Neural progenitor cell (in vitro differentiated cells): ENCODE measurements at regions not wholly inside any gene's neighbourhood (a gene's known extent, or its start where the extent isn't known, plus 50 kb on each side); places are given as distances from the start of the nearest gene placed in this dataset.
A peak's percentile ranks its signal among the peaks of the same experiment; 100 is the strongest.

Source experiments
- DNase-seq: peaks from one replicate; pipeline ENCODE4 v3.0.0-alpha.2; 2016; ENCODE audit warnings: low spot score
- H2AFZ ChIP-seq: fragments of 200-600 bp; sonication (generic); replicated peaks from 2 replicates; pipeline ENCODE4 v1.6.1; 2016; ENCODE audit warnings: antibody characterized with exemption
- H3F3A ChIP-seq: fragments of 200-600 bp; sonication (generic); 2 replicates; pipeline ENCODE4 v1.6.1; 2016; ENCODE audit warnings: antibody characterized with exemption, low read depth
- H3K27ac ChIP-seq: fragments of 200-600 bp; sonication (generic); 2 replicates; pipeline ENCODE4 v1.5.1; 2016; ENCODE audit warnings: mild to moderate bottlenecking
- H3K27me3 ChIP-seq: fragments of 200-600 bp; sonication (generic); 2 replicates; pipeline ENCODE4 v1.6.1; 2016; ENCODE audit warnings: mild to moderate bottlenecking, moderate library complexity
- H3K36me3 ChIP-seq: fragments of 200-600 bp; sonication (generic); 2 replicates; pipeline ENCODE4 v1.5.1; 2016
- H3K4me1 ChIP-seq: fragments of 200-600 bp; sonication (generic); 2 replicates; pipeline ENCODE4 v1.6.1; 2016; ENCODE audit warnings: mixed run types
- H3K4me2 ChIP-seq: fragments of 200-600 bp; sonication (generic); 2 replicates; pipeline ENCODE4 v1.6.1; 2016
- H3K4me3 ChIP-seq: fragments of 200-600 bp; sonication (generic); 2 replicates; pipeline ENCODE4 v1.5.1; 2016
- H3K79me2 ChIP-seq: fragments of 200-600 bp; sonication (generic); 2 replicates; pipeline ENCODE4 v1.6.1; 2016; ENCODE audit warnings: low read depth
- H3K9ac ChIP-seq: fragments of 200-600 bp; sonication (generic); 2 replicates; pipeline ENCODE4 v1.6.1; 2016
- H3K9me3 ChIP-seq: fragments of 200-600 bp; sonication (generic); 2 replicates; pipeline ENCODE4 v1.5.1; 2016; ENCODE audit warnings: low read depth
- H4K20me1 ChIP-seq: fragments of 200-600 bp; sonication (generic); 2 replicates; pipeline ENCODE4 v1.6.1; 2016; ENCODE audit warnings: low read depth
- H3K27ac Mint-ChIP-seq: 3 replicates; pipeline ENCODE4 v1.8.0; 2021; ENCODE audit warnings: mixed read lengths
- H3K27me3 Mint-ChIP-seq: 2 replicates; pipeline ENCODE4 v1.8.0; 2022; ENCODE audit warnings: low read depth, mild to moderate bottlenecking, inconsistent platforms, moderate library complexity, mixed read lengths; ENCODE audit not compliant: insufficient read depth
- H3K36me3 Mint-ChIP-seq: 3 replicates; pipeline ENCODE4 v1.8.0; 2021; ENCODE audit warnings: mixed read lengths
- H3K4me1 Mint-ChIP-seq: 3 replicates; pipeline ENCODE4 v1.8.0; 2021; ENCODE audit warnings: mixed read lengths
- H3K4me3 Mint-ChIP-seq: 3 replicates; pipeline ENCODE4 v1.8.0; 2021; ENCODE audit warnings: mild to moderate bottlenecking, moderate library complexity, mixed read lengths
- H3K9me3 Mint-ChIP-seq: 3 replicates; pipeline ENCODE4 v1.8.0; 2020; ENCODE audit warnings: mixed read lengths
- EZH2 ChIP-seq: fragments of 200-600 bp; sonication (generic); IDR thresholded peaks from 2 replicates; pipeline ENCODE4 v1.6.1; 2017; ENCODE audit warnings: antibody characterized with exemption, mild to moderate bottlenecking, moderate library complexity
- EZH2phosphoT487 ChIP-seq: fragments of 200-600 bp; sonication (generic); IDR thresholded peaks from 2 replicates; pipeline ENCODE4 v1.6.1; 2017; ENCODE audit warnings: antibody characterized with exemption
- TF ChIP-seq, protein P1 (sequence below): fragments of 200-600 bp; sonication (generic); IDR thresholded peaks from 2 replicates; pipeline ENCODE4 v1.5.1; 2017; ENCODE audit warnings: antibody characterized with exemption, mild to moderate bottlenecking

DNA sequence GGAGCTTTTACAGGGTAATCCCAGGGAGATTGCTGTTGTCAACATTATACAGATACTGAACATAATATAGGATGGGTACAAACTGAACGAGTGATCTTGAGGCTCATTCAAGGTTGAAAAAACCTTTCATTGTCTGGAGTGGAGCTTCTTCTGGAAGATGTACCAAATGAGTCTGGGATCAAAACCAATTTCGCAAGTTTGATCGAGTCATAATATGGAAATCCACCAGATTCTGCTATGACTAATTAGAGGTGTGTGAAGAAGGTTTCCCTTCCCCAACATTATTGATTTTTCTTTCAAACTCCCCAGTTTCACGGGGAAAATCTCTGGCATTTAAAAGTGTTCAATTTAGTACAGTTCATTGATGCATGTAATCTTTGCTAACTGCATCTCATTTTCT, 324.1 kb downstream of the ZFHX3 start:
- Mint-ChIP-seq H3K27me3 (no peaks in the 10 kb centered on the region), H3K27ac (peak overlapping the region; percentile 76), H3K9me3 (no peaks in the 10 kb centered on the region), H3K4me1 (peaks cover 26% of the 10 kb centered on the region), H3K36me3 (peaks cover under 1% of the 10 kb centered on the region), H3K4me3 (no peak overlapping the region)
- H3K27me3 ChIP-seq, result no peaks in the 10 kb centered on the region
- no peak for DNase-seq
- H4K20me1 ChIP-seq, result peaks cover 3% of the 10 kb centered on the region
- H3K36me3 ChIP-seq, result no peaks in the 10 kb centered on the region
- no peaks in the 10 kb centered on the region for H3K79me2 ChIP-seq
- H2AFZ ChIP-seq, result no peak overlapping the region
- no peak overlapping the region for H3K4me3 ChIP-seq
- no peaks in the 10 kb centered on the region for H3K9me3 ChIP-seq
- H3K4me1 ChIP-seq, result peaks cover 25% of the 10 kb centered on the region
- no peak overlapping the region for H3K27ac ChIP-seq
- no peaks in the 10 kb centered on the region for H3F3A ChIP-seq
- TF ChIP-seq EZH2phosphoT487, result no peak
- no peak for TF ChIP-seq EZH2
- TF ChIP-seq, protein P1, sequence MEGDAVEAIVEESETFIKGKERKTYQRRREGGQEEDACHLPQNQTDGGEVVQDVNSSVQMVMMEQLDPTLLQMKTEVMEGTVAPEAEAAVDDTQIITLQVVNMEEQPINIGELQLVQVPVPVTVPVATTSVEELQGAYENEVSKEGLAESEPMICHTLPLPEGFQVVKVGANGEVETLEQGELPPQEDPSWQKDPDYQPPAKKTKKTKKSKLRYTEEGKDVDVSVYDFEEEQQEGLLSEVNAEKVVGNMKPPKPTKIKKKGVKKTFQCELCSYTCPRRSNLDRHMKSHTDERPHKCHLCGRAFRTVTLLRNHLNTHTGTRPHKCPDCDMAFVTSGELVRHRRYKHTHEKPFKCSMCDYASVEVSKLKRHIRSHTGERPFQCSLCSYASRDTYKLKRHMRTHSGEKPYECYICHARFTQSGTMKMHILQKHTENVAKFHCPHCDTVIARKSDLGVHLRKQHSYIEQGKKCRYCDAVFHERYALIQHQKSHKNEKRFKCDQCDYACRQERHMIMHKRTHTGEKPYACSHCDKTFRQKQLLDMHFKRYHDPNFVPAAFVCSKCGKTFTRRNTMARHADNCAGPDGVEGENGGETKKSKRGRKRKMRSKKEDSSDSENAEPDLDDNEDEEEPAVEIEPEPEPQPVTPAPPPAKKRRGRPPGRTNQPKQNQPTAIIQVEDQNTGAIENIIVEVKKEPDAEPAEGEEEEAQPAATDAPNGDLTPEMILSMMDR, result no peak
- H3K9ac ChIP-seq, result no peak overlapping the region
- H3K4me2 ChIP-seq, result no peak overlapping the region

DNA sequence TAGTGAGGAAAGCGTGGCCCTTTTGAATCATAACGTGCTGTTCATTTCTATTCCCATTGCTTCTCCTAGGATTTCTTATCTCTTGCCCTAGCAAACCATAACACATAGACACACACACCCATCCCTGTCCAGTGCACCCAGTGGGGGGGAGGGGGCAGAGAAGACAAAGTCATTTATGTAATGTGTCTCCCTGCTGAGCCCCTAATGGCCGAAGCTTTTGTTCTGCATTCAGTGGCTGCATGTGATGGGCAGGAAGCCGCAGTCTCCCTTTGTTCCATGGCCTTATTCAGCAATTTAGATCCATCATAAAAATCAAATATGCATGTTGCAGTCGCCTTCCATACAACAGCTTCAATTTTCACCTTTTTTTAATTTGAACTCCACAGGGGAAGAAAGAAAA, 325.4 kb downstream of the ZFHX3 start:
- no peak overlapping the region for H2AFZ ChIP-seq
- H3K36me3 ChIP-seq, result no peaks in the 10 kb centered on the region
- H3K4me3 ChIP-seq, result no peak overlapping the region
- H3K9ac ChIP-seq, result no peak overlapping the region
- peaks cover 25% of the 10 kb centered on the region for H3K4me1 ChIP-seq
- no peaks in the 10 kb centered on the region for H3K9me3 Mint-ChIP-seq
- H3K4me2 ChIP-seq, result peak overlapping the region; percentile 39
- H3K27ac ChIP-seq, result no peak overlapping the region
- H3K27me3 ChIP-seq, result no peaks in the 10 kb centered on the region
- H3K79me2 ChIP-seq, result no peaks in the 10 kb centered on the region
- H3K36me3 Mint-ChIP-seq, result no peaks in the 10 kb centered on the region
- DNase-seq, result peak; percentile 71
- H3F3A ChIP-seq, result no peaks in the 10 kb centered on the region
- TF ChIP-seq EZH2 (no peak), EZH2phosphoT487 (no peak)
- TF ChIP-seq, protein P1, result no peak
- no peaks in the 10 kb centered on the region for H3K9me3 ChIP-seq
- H3K4me1 Mint-ChIP-seq, result peaks cover 26% of the 10 kb centered on the region
- no peaks in the 10 kb centered on the region for H3K27me3 Mint-ChIP-seq
- H3K27ac Mint-ChIP-seq, result peak overlapping the region; percentile 90
- no peak overlapping the region for H3K4me3 Mint-ChIP-seq
- peaks cover 3% of the 10 kb centered on the region for H4K20me1 ChIP-seq

DNA sequence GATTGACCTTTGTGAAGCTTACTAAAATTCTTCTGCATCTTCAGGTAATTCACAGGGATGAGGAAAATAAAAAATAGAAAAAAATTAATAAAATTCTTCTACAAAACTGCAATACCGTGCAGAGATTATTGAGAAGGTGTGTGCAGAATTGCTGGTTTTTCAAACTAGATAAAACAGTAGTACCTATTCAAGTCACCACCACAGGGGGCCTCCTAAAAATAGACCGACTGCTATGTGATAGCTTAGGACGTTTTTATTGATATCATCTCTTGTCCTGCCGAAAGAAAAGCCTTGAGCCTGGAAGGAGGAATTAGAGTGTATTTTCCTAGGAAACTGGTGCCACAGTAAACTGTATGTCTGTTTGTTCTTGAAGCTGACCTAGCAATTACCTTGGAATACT, 325.9 kb downstream of the ZFHX3 start:
- peak; percentile 8 for DNase-seq
- H3K27me3 ChIP-seq, result no peaks in the 10 kb centered on the region
- no peaks in the 10 kb centered on the region for H3K9me3 ChIP-seq
- H3K4me2 ChIP-seq, result peak overlapping the region; percentile 39
- peaks cover 25% of the 10 kb centered on the region for H3K4me1 ChIP-seq
- H3K36me3 ChIP-seq, result no peaks in the 10 kb centered on the region
- H3K4me3 ChIP-seq, result no peak overlapping the region
- no peak overlapping the region for H3K4me3 Mint-ChIP-seq
- H4K20me1 ChIP-seq, result peaks cover 3% of the 10 kb centered on the region
- H3K27ac Mint-ChIP-seq, result peak overlapping the region; percentile 90
- H3F3A ChIP-seq, result no peaks in the 10 kb centered on the region
- H3K27me3 Mint-ChIP-seq, result no peaks in the 10 kb centered on the region
- no peak overlapping the region for H3K9ac ChIP-seq
- H3K36me3 Mint-ChIP-seq, result peaks cover under 1% of the 10 kb centered on the region
- TF ChIP-seq, protein P1, result no peak
- TF ChIP-seq EZH2 (no peak), EZH2phosphoT487 (no peak)
- H3K4me1 Mint-ChIP-seq, result peaks cover 26% of the 10 kb centered on the region
- H3K27ac ChIP-seq, result no peak overlapping the region
- no peaks in the 10 kb centered on the region for H3K79me2 ChIP-seq
- H2AFZ ChIP-seq, result no peak overlapping the region
- no peaks in the 10 kb centered on the region for H3K9me3 Mint-ChIP-seq
